ENCODE measurements at regions not wholly inside any gene's neighbourhood (a gene's known extent, or its start where the extent isn't known, plus 50 kb on each side); places are given as distances from the start of the nearest gene placed in this dataset.

DNA sequence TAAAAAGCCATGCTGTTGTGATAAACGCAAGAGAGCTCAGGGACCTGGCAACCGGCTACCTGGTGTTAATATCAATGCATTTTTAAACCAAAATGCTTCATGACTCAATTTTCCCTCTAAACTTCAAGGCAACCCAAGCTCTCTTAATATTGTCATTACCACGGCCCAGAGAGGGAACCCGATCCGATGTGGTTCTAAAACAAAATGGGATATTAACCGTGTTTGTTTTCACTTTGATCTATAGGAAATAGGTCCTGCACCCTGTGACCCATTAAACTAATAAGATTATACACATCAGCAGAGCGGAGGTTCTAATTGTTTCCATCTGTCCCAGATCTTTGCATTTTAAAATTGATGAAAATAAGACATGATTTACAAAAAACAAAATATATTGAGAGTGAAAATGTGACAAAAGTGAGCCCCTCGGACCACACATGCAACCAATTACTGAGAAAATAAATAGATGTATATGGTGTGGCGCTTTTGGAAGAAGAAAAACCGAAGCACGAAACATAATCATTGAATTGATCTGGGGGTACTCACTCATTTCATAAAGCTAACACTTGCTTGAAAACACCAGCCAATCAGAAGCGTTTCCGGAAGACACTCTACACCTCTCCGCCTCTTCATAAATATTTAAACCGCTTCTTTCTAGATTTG is 290.3 kb upstream of the NFE2L3 start:
- Histone ChIP-seq H3K27me3 (peaks cover 17% of the 10 kb centered on the region), H3K9me3 (no peaks in the 10 kb centered on the region), H3K27ac (no peak overlapping the region), H3K36me3 (ENCODE audit: low read depth, missing control alignments) (no peaks in the 10 kb centered on the region), H3K4me3 (peak overlapping the region in 1 of 2 donors; percentile 27), H3K4me1 (no peaks in the 10 kb centered on the region)
- intact Hi-C loops (cut with DNase I; ENCODE audit: low total_unique reads): no loop called here
- TF ChIP-seq, protein P1, sequence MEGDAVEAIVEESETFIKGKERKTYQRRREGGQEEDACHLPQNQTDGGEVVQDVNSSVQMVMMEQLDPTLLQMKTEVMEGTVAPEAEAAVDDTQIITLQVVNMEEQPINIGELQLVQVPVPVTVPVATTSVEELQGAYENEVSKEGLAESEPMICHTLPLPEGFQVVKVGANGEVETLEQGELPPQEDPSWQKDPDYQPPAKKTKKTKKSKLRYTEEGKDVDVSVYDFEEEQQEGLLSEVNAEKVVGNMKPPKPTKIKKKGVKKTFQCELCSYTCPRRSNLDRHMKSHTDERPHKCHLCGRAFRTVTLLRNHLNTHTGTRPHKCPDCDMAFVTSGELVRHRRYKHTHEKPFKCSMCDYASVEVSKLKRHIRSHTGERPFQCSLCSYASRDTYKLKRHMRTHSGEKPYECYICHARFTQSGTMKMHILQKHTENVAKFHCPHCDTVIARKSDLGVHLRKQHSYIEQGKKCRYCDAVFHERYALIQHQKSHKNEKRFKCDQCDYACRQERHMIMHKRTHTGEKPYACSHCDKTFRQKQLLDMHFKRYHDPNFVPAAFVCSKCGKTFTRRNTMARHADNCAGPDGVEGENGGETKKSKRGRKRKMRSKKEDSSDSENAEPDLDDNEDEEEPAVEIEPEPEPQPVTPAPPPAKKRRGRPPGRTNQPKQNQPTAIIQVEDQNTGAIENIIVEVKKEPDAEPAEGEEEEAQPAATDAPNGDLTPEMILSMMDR (IDR thresholded peaks at IDR 0.05): no peak
- no peak for TF ChIP-seq POLR2A (IDR thresholded peaks at IDR 0.05)
- 16% methylated on average over 15 of the region's 15 CpGs for WGBS, 2 donors
- DNase-seq: no peak

DNA sequence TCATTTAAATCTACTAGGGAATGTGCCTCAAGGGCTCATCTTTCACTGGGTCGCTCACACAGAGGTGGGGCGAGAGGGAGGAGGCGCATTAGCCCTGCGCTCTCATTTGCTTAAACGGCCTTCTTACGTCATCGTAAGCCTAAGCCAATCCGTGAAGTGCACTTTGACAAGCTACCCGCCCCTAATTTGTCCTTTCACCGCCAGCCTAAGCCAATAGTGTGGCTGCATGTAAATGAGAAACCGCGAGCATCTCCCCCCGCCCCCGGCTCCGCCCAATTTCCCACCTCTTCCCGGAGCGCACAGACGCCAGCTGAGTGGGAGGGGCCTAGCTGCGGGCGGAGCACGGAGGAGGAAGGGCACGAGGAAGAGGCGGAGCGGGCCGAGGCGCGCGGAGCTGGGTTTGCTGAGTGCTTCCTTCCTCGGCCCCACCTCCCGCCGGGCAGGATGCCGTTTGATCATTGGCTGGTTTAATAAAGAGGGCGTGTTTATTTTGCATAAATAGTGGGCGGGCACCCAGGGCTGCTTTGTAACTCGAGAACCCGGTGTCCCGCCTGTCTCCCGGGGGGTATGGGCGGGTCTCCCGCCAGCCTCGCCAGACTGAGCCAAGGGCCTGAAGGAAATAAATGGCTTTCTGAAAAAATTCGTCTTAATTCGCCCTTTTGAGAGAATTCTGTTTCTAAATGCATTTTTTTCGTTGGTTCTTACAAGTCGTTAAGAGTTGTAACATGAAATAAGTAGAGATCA is 289.6 kb upstream of the NFE2L3 start:
- peak; percentile 89 for DNase-seq
- TF ChIP-seq, protein P1 (IDR thresholded peaks at IDR 0.05): no peak
- no peak for TF ChIP-seq POLR2A (IDR thresholded peaks at IDR 0.05)
- intact Hi-C loops (cut with DNase I; ENCODE audit: low total_unique reads): no loop called here
- Histone ChIP-seq H3K4me3 (peak overlapping the region; percentile 16 to 27), H3K27ac (no peak overlapping the region), H3K9me3 (no peaks in the 10 kb centered on the region), H3K4me1 (no peaks in the 10 kb centered on the region), H3K27me3 (peaks cover 17% of the 10 kb centered on the region), H3K36me3 (ENCODE audit: low read depth, missing control alignments) (no peaks in the 10 kb centered on the region)
- 7% methylated on average over 22 to 45 of the region's 45 CpGs for WGBS, 2 donors

DNA sequence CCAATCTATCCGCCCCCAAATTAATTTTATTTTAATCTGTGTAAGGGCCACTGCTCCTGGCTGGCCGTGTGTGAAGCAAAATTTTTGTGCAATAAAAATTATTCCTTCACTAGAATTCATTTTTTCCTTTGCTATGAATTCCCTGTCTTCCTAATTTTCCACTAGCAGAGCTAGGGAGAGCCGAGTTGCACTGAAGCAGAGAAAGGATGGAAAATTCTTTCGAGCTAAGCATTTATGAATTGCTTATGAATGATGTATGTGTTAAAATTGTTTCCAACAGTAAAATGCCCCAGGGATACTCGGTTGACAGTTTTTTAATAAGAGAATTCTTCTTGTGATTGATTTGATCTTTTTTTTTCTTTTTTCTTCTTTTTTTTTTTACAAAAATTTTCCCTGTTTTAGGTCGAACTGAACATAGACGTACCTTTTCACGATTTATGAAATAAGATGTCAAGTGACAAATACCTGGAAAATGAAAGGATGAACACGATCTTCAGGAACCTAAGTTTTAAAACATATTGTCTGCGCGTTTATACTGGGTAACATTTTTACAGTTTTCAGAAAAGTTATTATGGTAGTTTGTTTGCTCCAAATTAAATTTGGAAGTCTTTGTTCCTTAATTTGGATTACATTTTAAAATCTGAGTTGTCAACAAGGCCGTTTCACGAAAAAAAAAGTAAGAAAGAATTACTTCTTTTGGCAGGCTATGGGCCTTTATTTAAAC is 288.8 kb upstream of the NFE2L3 start:
- Histone ChIP-seq H3K27ac (no peak overlapping the region), H3K4me1 (no peaks in the 10 kb centered on the region), H3K9me3 (no peaks in the 10 kb centered on the region), H3K36me3 (ENCODE audit: low read depth, missing control alignments) (no peaks in the 10 kb centered on the region), H3K27me3 (peaks cover 15% of the 10 kb centered on the region), H3K4me3 (peak overlapping the region; percentile 2 to 16)
- no peak for DNase-seq
- TF ChIP-seq, protein P1 (IDR thresholded peaks at IDR 0.05): no peak
- no peak for TF ChIP-seq POLR2A (IDR thresholded peaks at IDR 0.05)
- WGBS, 2 donors: 12 to 16% methylated on average over 13 of the region's 13 CpGs
- intact Hi-C loops (cut with DNase I; ENCODE audit: low total_unique reads): no loop called here

DNA sequence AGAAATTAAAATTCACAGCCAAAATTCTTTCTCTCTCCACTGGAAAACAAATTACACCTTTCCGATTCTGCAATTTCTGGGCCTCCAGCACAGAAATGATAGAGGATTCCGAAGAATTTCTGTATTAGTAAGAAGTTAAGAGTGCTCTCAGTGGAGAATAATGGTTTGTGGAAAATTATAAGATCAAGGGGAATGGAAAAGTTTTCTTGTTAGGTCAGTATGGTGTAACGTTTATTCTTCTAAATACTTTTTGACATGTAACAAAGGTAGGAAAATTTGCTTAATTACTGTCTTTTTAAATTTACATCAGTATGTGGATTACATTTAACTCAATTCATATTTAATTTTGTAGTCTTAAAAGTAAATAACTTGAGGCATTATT is 288.3 kb upstream of the NFE2L3 start:
- intact Hi-C loops (cut with DNase I; ENCODE audit: low total_unique reads): no loop called here
- Histone ChIP-seq H3K4me3 (no peak overlapping the region), H3K27me3 (peaks cover 12% of the 10 kb centered on the region), H3K36me3 (ENCODE audit: low read depth, missing control alignments) (no peaks in the 10 kb centered on the region), H3K4me1 (no peaks in the 10 kb centered on the region), H3K9me3 (no peaks in the 10 kb centered on the region), H3K27ac (no peak overlapping the region)
- TF ChIP-seq, protein P1 (IDR thresholded peaks at IDR 0.05): no peak
- no peak for TF ChIP-seq POLR2A (IDR thresholded peaks at IDR 0.05)
- 28 to 29% methylated on average over 3 of the region's 3 CpGs for WGBS, 2 donors
- DNase-seq: no peak

All from testis (tissue), 2 donors.